Spinal cord (tissue), 9 donors: ENCODE measurements at regions not wholly inside any gene's neighbourhood (a gene's known extent, or its start where the extent isn't known, plus 50 kb on each side); places are given as distances from the start of the nearest gene placed in this dataset.
A peak's percentile ranks its signal among the peaks of the same experiment; 100 is the strongest.
"Not testable (repeated sequence)": the region's sequence is repeated elsewhere in the genome, so short reads cannot be mapped to it uniquely, and the experiment has no call there.

ENCODE experiments used
- DNase-seq, 6 donors: peaks; one replicate each; pipeline versions ENCODE4 v3.0.0 to v3.0.0-alpha.2; 2013 to 2015; ENCODE audit warnings: low spot score in 6 of 6, low read depth in 4 of 6
- H3K27ac ChIP-seq: one replicate; pipeline ENCODE4 v1.5.1; 2013; ENCODE audit warnings: low read depth, low read length, control low read depth
- H3K27me3 ChIP-seq: one replicate; pipeline ENCODE4 v1.6.1; 2013; ENCODE audit warnings: low read length; ENCODE audit not compliant: control insufficient read depth, insufficient read depth
- H3K36me3 ChIP-seq: one replicate; pipeline ENCODE4 v1.6.1; 2013; ENCODE audit warnings: low read length; ENCODE audit not compliant: control insufficient read depth, insufficient read depth
- H3K4me1 ChIP-seq: one replicate; pipeline ENCODE4 v1.6.1; 2013; ENCODE audit warnings: low read length; ENCODE audit not compliant: control insufficient read depth, insufficient read depth
- H3K4me3 ChIP-seq: one replicate; pipeline ENCODE4 v1.5.1; 2013; ENCODE audit warnings: low read depth, low read length, control low read depth
- H3K9me3 ChIP-seq: one replicate; pipeline ENCODE4 v1.6.1; 2013; ENCODE audit warnings: low read length; ENCODE audit not compliant: control insufficient read depth, insufficient read depth
- WGBS: methylation state at CpG from one replicate; pipeline ENCODE4 v1.1.5; 2013; ENCODE audit warnings: missing lambda C conversion rate; ENCODE audit not compliant: insufficient coverage; 5-methylcytosine and 5-hydroxymethylcytosine counted together
- donor health status: healthy.

- H3K36me3 ChIP-seq, H3K4me1 ChIP-seq, H3K9me3 ChIP-seq, H3K27ac ChIP-seq, DNase-seq, H3K4me3 ChIP-seq, H3K27me3 ChIP-seq: not testable (repeated sequence)
- no CpG with 5 or more reads among the region's 11 CpGs for WGBS
These were observed 54.8 kb upstream of the FAM90A1 start for GRCh38 chr12:8282181-8282580.

GRCh38 chr12:8285681-8286080 is 58.3 kb upstream of the FAM90A1 start:
- 94% methylated on average over 7 of the region's 10 CpGs for WGBS
- H3K27ac ChIP-seq: not testable (repeated sequence)

GRCh38 chr12:8291764-8292163 is 64.3 kb upstream of the FAM90A1 start:
- not testable (repeated sequence) for H3K27me3 ChIP-seq, DNase-seq, H3K36me3 ChIP-seq, H3K4me3 ChIP-seq, H3K9me3 ChIP-seq, H3K27ac ChIP-seq, H3K4me1 ChIP-seq
- 80% methylated on average over 1 of the region's 11 CpGs for WGBS

More at GRCh38 chr12:8285681-8286080, 58.3 kb upstream of the FAM90A1 start:
- not testable (repeated sequence) for H3K4me1 ChIP-seq, H3K9me3 ChIP-seq, DNase-seq, H3K27me3 ChIP-seq, H3K36me3 ChIP-seq, H3K4me3 ChIP-seq

- H3K4me1 ChIP-seq, DNase-seq, H3K27ac ChIP-seq, H3K4me3 ChIP-seq, H3K36me3 ChIP-seq, H3K9me3 ChIP-seq, H3K27me3 ChIP-seq: not testable (repeated sequence)
- 92% methylated on average over 4 of the region's 7 CpGs for WGBS
These were observed 67.2 kb upstream of the FAM90A1 start for GRCh38 chr12:8294662-8295061.

- H3K27me3 ChIP-seq, H3K27ac ChIP-seq, H3K9me3 ChIP-seq, DNase-seq, H3K4me3 ChIP-seq, H3K4me1 ChIP-seq, H3K36me3 ChIP-seq: not testable (repeated sequence)
- WGBS: no CpG with 5 or more reads among the region's 10 CpGs
These were observed 81.2 kb upstream of the FAM90A1 start for GRCh38 chr12:8308611-8309010.

GRCh38 chr12:8315997-8316396 is 88.6 kb upstream of the FAM90A1 start:
- H3K27ac ChIP-seq, H3K4me1 ChIP-seq, H3K36me3 ChIP-seq, DNase-seq, H3K4me3 ChIP-seq, H3K9me3 ChIP-seq, H3K27me3 ChIP-seq: not testable (repeated sequence)
- WGBS: 100% methylated on average over 2 of the region's 4 CpGs

GRCh38 chr12:8317675-8318074 is 90.3 kb upstream of the FAM90A1 start:
- not testable (repeated sequence) for H3K4me1 ChIP-seq, H3K27ac ChIP-seq, H3K36me3 ChIP-seq, H3K4me3 ChIP-seq, DNase-seq, H3K9me3 ChIP-seq, H3K27me3 ChIP-seq
- WGBS: 88% methylated on average over 3 of the region's 5 CpGs

- not testable (repeated sequence) for H3K9me3 ChIP-seq, H3K27ac ChIP-seq, H3K27me3 ChIP-seq, H3K4me1 ChIP-seq, H3K4me3 ChIP-seq, H3K36me3 ChIP-seq
- peak in 4 of 6 donors; percentile 1 to 64 (median 14) for DNase-seq
- 15% methylated on average over 7 of the region's 11 CpGs for WGBS
These were observed 92.9 kb upstream of the FAM90A1 start for GRCh38 chr12:8320251-8320730.

- peak in 1 of 6 donors; percentile 0 for DNase-seq
- H3K27me3 ChIP-seq, H3K4me3 ChIP-seq, H3K4me1 ChIP-seq, H3K9me3 ChIP-seq, H3K27ac ChIP-seq, H3K36me3 ChIP-seq: not testable (repeated sequence)
- WGBS: no CpG with 5 or more reads among the region's 7 CpGs
These were observed 93.5 kb upstream of the FAM90A1 start for GRCh38 chr12:8320791-8321370.

- H3K9me3 ChIP-seq, H3K27ac ChIP-seq, H3K4me3 ChIP-seq, DNase-seq, H3K4me1 ChIP-seq, H3K27me3 ChIP-seq, H3K36me3 ChIP-seq: not testable (repeated sequence)
- no CpG with 5 or more reads among the region's 4 CpGs for WGBS
These were observed 97.9 kb upstream of the FAM90A1 start for GRCh38 chr12:8325145-8325839.
